Neuron (in vitro differentiated cells): ENCODE measurements at regions not wholly inside any gene's neighbourhood (a gene's known extent, or its start where the extent isn't known, plus 50 kb on each side); places are given as distances from the start of the nearest gene placed in this dataset.

Experiments used
- H2AFZ ChIP-seq: one replicate; pipeline ENCODE4 v1.6.1; 2013; ENCODE audit warnings: low read depth, mild to moderate bottlenecking, inconsistent platforms, low read length, moderate library complexity
- H3K27me3 ChIP-seq: one replicate; pipeline ENCODE4 v1.6.1; 2013; ENCODE audit warnings: low read length; ENCODE audit not compliant: insufficient read depth
- H3K36me3 ChIP-seq: one replicate; pipeline ENCODE4 v1.6.1; 2013; ENCODE audit warnings: low read length; ENCODE audit not compliant: insufficient read depth
- H3K4me1 ChIP-seq: one replicate; pipeline ENCODE4 v1.6.1; 2013; ENCODE audit warnings: low read length; ENCODE audit not compliant: insufficient read depth
- H3K4me3 ChIP-seq: 2 replicates; pipeline ENCODE4 v1.5.1; 2013; ENCODE audit warnings: mild to moderate bottlenecking, low read length, moderate library complexity
- H3K9me3 ChIP-seq: one replicate; pipeline ENCODE4 v1.6.1; 2013; ENCODE audit warnings: low read length

DNA sequence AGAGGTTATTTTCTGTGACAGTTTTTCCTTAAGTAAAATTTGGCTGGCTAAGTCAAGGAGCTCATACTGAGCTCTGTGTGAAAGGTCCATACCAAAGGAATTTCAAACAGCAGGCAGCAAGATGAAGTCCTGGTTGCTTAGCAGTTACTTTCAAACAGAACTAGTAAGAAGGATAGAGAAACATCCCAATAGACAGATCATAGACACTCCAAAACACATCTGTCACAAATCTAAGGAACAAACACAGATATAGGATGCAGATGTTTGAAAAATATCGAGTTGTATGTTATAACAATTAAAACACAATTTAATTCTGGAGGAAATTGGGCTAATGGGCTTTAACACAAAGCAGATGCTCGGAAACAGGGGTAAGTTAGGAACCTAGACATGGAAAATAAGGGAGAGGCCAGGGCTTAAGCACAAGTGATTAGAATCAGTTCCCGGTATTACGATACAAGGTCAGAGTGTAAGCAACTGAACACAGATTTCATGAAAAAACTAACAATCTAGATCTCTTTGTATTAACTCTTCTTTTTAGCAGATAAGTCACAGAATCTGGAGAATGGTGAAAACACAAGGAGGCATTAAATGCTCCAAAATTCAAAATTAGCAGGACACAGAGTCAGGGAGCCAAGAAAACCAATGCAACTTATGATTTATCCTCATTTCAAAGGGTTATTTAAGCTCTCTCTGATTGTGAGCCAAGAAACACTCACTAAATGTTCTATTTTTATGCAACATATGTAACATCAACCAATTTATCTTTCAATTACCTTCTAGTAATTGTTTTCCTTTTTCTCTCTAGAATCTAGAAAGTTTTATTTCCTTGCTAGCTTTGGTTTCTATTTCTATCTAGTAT, 1992.9 kb upstream of the PCDH20 start:
- no peaks in the 10 kb centered on the region for H3K9me3 ChIP-seq

DNA sequence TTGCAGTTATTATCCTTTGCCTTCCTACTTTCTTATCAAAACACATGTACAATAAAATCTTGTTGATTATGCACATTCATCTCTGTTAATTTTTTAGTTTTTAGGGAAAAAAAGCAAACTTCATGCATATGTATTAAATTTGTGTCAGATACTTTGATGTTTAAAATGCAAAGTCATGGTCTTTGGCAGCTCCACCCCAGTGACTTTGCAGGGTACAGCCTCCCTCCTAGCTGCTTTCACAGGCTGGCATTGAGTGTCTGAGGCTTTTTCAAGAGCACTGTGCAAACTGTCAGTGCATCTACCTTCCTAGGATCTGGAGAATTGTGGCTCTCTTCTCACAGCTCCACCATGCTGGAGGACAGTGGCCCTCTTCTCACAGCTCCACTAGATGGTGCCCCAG, 1988.1 kb upstream of the PCDH20 start:
- Histone ChIP-seq H3K4me3 (no peak overlapping the region), H3K36me3 (no peaks in the 10 kb centered on the region), H3K27me3 (no peaks in the 10 kb centered on the region), H2AFZ (no peak overlapping the region), H3K4me1 (peaks cover 6% of the 10 kb centered on the region), H3K9me3 (no peaks in the 10 kb centered on the region)

More for the DNA sequence above, 1992.9 kb upstream of the PCDH20 start:
- H3K36me3 ChIP-seq: no peaks in the 10 kb centered on the region
- H3K27me3 ChIP-seq: no peaks in the 10 kb centered on the region
- no peak overlapping the region for H3K4me3 ChIP-seq
- H3K4me1 ChIP-seq: peaks cover 6% of the 10 kb centered on the region
- peak overlapping the region; percentile 33 for H2AFZ ChIP-seq

- Histone ChIP-seq H3K4me1 (no peaks in the 10 kb centered on the region), H2AFZ (no peak overlapping the region), H3K9me3 (no peaks in the 10 kb centered on the region), H3K27me3 (no peaks in the 10 kb centered on the region), H3K36me3 (no peaks in the 10 kb centered on the region), H3K4me3 (no peak overlapping the region)
Observed at GRCh38 chr13:63396746-63397145, 1981.1 kb upstream of the PCDH20 start.

DNA sequence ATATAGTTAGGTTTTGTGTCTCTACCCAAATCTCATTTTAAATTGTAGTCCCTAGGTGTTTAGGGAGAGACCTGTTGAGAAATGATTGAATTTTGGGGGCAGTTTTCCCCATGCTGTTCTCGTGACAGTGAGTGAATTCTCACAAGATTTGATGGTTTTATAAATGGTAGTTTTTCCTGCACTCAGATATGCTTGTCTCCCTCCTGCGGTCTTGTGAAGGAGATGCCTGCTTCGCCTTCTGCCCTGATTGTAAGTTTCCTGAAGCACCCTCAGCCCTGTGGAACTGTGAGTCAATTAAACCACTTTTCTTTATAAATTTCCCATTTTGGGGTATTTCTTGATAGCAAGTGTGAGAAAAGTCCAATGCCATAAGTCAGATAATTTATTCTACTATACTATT, 1977.5 kb upstream of the PCDH20 start:
- no peaks in the 10 kb centered on the region for H3K36me3 ChIP-seq
- no peaks in the 10 kb centered on the region for H3K27me3 ChIP-seq
- H3K4me3 ChIP-seq: no peak overlapping the region
- no peak overlapping the region for H2AFZ ChIP-seq
- H3K9me3 ChIP-seq: no peaks in the 10 kb centered on the region
- H3K4me1 ChIP-seq: no peaks in the 10 kb centered on the region

DNA sequence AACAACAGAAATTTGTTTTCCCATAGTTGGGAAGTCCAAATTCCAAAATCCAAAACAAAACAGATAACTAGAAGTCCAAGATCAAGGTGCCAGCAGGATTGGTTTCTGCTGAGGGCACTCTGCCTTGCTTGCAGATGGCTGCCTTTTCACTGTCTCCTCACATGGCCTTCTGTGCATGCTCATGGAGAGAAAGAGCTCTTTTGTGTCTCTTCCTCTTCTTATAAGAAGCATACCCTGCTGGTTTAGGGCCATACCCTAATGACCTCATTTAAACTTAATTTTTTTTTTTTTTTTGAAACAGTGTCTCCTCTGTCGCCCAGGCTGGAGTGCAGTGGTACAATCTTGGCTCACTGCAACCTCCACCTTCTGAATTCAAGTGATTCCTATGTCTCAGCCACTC, 1974.1 kb upstream of the PCDH20 start:
- Histone ChIP-seq H2AFZ (no peak overlapping the region), H3K4me1 (no peaks in the 10 kb centered on the region), H3K9me3 (no peaks in the 10 kb centered on the region), H3K27me3 (no peaks in the 10 kb centered on the region), H3K4me3 (no peak overlapping the region), H3K36me3 (no peaks in the 10 kb centered on the region)

DNA sequence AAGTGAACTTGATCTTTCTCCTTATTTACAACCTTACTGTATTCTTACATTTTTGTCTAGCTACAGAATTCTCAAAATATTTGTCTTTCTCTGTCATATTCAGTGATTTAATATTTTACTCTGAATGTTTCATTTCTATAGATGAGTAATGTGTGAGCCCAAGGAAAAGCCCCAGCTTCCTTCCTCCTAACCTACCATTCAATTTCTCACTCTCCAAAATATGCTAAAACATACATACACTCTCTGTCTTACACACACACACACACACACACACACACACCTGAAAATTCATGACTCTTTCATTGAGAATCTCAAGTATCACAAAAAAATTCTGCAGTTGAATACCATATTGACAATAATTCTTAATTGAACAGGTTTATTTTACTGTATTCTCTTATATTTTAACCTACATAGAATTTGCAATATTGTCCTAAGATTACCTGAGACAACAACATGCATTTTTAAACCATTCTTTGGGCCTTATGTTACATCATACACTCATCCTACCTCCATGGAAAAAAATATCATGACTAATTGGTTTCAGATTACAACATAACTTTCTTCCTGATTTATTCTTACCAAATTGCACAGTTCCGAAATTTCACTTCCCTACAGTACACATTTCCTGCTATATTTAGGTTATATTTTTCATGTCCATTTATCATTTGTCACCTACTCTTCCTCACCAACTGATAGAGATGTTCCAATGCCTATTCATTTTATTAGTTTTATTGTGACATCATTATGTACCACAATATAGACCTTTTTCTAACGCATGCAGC, 1965.6 kb upstream of the PCDH20 start:
- no peaks in the 10 kb centered on the region for H3K36me3 ChIP-seq
- H3K27me3 ChIP-seq: no peaks in the 10 kb centered on the region
- no peak overlapping the region for H3K4me3 ChIP-seq
- no peaks in the 10 kb centered on the region for H3K4me1 ChIP-seq
- no peak overlapping the region for H2AFZ ChIP-seq
- no peaks in the 10 kb centered on the region for H3K9me3 ChIP-seq

DNA sequence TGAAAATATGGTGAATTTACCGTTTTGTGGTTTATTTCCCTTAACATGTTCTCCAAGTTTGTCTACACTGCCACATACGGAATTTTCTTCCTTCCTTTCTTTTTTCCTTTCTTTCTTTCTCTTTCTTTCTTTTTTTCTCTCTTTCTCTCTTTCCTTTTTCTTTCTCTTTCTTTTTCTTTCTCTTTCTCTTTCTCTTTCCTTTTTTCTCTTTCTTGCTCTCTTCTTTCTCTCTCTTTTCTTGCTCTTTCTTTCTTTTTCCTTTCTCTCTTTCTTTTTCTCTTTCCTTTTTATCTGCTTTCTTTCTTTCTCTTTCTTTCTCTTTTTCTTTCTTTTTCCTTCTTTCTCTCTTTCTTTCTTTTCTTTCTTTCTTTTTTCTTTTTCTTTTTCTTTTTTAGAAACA, 1962.3 kb upstream of the PCDH20 start:
- H2AFZ ChIP-seq: no peak overlapping the region
- no peaks in the 10 kb centered on the region for H3K36me3 ChIP-seq
- no peaks in the 10 kb centered on the region for H3K27me3 ChIP-seq
- no peak overlapping the region for H3K4me3 ChIP-seq
- H3K4me1 ChIP-seq: no peaks in the 10 kb centered on the region
- no peaks in the 10 kb centered on the region for H3K9me3 ChIP-seq

GRCh38 chr13:63370101-63370500, 1954.5 kb upstream of the PCDH20 start:
- H3K27me3 ChIP-seq: no peaks in the 10 kb centered on the region
- no peaks in the 10 kb centered on the region for H3K9me3 ChIP-seq
- no peak overlapping the region for H3K4me3 ChIP-seq
- no peaks in the 10 kb centered on the region for H3K36me3 ChIP-seq
- no peaks in the 10 kb centered on the region for H3K4me1 ChIP-seq
- H2AFZ ChIP-seq: no peak overlapping the region

DNA sequence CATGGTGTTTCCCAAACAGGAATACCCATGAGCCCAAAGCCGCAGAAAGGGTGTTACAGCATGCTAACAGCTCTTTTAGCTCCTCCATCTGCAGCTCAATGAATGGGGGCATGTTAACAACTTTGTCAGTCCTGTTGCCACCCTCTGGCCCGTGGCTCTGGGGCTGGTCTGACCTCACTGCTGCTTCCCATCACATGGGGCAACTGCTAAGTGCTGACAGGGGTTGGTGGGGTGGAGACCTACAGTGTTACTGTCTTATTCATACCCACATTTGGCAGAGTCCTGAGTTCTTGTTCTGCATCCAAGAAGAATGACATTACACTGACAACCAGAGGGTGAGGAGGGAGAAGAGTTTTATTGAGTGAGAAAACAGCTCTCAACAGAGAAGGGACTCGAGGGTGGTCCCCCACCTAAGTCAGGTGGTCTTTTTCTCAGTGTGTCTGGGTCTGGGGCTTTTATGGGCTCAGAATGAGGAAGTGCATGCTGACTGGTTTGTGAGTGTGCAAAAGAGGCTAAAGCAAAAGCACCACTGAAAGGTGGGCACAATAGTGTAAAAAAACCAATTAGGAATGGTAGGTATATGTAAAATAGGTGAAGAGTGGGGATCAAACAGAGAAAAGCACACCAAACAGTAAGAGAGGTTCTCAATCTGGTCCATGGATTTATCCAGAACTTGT, 1952.0 kb upstream of the PCDH20 start:
- Histone ChIP-seq H3K4me3 (no peak overlapping the region), H3K4me1 (no peaks in the 10 kb centered on the region), H3K36me3 (no peaks in the 10 kb centered on the region), H3K27me3 (no peaks in the 10 kb centered on the region), H3K9me3 (no peaks in the 10 kb centered on the region), H2AFZ (no peak overlapping the region)

GRCh38 chr13:63364159-63364558, 1948.5 kb upstream of the PCDH20 start:
- Histone ChIP-seq H3K27me3 (no peaks in the 10 kb centered on the region), H3K36me3 (no peaks in the 10 kb centered on the region), H3K4me3 (no peak overlapping the region), H3K4me1 (no peaks in the 10 kb centered on the region), H2AFZ (no peak overlapping the region), H3K9me3 (no peaks in the 10 kb centered on the region)

- Histone ChIP-seq H2AFZ (no peak overlapping the region), H3K4me3 (no peak overlapping the region), H3K36me3 (no peaks in the 10 kb centered on the region), H3K9me3 (no peaks in the 10 kb centered on the region), H3K4me1 (no peaks in the 10 kb centered on the region), H3K27me3 (no peaks in the 10 kb centered on the region)
Observed at GRCh38 chr13:63351533-63351932, 1935.9 kb upstream of the PCDH20 start.

DNA sequence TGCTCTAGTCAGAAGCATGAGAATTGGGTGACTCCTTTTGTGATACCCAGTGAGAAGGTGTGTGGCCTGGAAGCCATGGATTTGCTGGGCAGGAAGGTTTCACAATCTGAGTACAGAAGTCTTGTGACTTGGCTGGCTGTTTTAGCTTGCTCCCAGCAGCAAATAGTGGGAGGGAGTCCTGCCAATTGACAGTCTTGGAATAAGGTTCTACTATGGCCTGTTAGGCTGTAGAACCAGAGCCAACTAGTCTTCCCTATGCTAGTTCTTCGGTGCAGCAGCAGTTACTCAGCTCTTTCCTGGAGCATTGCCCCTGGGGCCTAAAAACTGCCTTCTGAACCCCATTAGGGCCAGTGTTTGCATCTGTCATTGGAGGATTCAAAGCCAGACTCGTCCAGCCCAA, 1935.4 kb upstream of the PCDH20 start:
- Histone ChIP-seq H2AFZ (no peak overlapping the region), H3K4me1 (no peaks in the 10 kb centered on the region), H3K4me3 (no peak overlapping the region), H3K9me3 (no peaks in the 10 kb centered on the region), H3K36me3 (no peaks in the 10 kb centered on the region), H3K27me3 (no peaks in the 10 kb centered on the region)

DNA sequence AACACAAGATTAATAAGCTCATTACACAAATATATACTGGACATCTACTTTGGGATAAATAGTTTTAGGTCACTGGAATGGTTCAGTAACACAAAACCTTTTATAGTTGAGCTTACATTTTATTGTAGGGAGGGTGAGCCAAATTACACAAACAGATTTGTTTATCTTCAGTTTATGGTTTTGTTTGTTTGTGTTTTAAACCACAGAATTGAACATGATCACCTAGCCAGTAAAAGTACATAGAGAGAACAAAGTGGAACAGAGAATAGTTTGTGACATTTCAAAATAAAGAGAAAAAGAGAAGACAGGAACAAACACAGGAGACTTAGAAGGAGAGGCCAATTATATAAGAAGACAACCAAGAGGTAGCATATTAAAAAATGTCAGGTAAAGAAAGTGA, 1930.2 kb upstream of the PCDH20 start:
- H3K4me1 ChIP-seq: no peaks in the 10 kb centered on the region
- H2AFZ ChIP-seq: no peak overlapping the region
- H3K27me3 ChIP-seq: no peaks in the 10 kb centered on the region
- no peaks in the 10 kb centered on the region for H3K36me3 ChIP-seq
- H3K4me3 ChIP-seq: no peak overlapping the region
- no peaks in the 10 kb centered on the region for H3K9me3 ChIP-seq
